Hepatocyte (in vitro differentiated cells): ENCODE measurements at regions not wholly inside any gene's neighbourhood (a gene's known extent, or its start where the extent isn't known, plus 50 kb on each side); places are given as distances from the start of the nearest gene placed in this dataset.
"Not testable (repeated sequence)": the region's sequence is repeated elsewhere in the genome, so short reads cannot be mapped to it uniquely, and the experiment has no call there.

ENCODE experiments used
- DNase-seq: peaks from one replicate; pipeline ENCODE4 v3.0.0-alpha.2; 2016; ENCODE audit warnings: low spot score
- H2AFZ ChIP-seq: fragments of 200-600 bp; sonication (generic); 2 replicates; pipeline ENCODE4 v1.6.0; 2016; ENCODE audit warnings: antibody characterized with exemption, mild to moderate bottlenecking
- H3K27ac ChIP-seq: fragments of 200-600 bp; sonication (generic); 2 replicates; pipeline ENCODE4 v1.5.1; 2016; ENCODE audit warnings: mild to moderate bottlenecking
- H3K27me3 ChIP-seq: fragments of 200-600 bp; sonication (generic); 2 replicates; pipeline ENCODE4 v1.6.1; 2016
- H3K36me3 ChIP-seq: fragments of 200-600 bp; sonication (generic); replicated peaks from 2 replicates; pipeline ENCODE4 v1.5.1; 2016; ENCODE audit warnings: low read depth; ENCODE audit not compliant: insufficient read depth
- H3K4me1 ChIP-seq: fragments of 200-600 bp; sonication (generic); 2 replicates; pipeline ENCODE4 v1.5.1; 2016; ENCODE audit warnings: mild to moderate bottlenecking, moderate library complexity; ENCODE audit not compliant: insufficient read depth
- H3K4me2 ChIP-seq: fragments of 200-600 bp; sonication (generic); 2 replicates; pipeline ENCODE4 v1.6.0; 2016
- H3K4me3 ChIP-seq: fragments of 200-600 bp; sonication (generic); 2 replicates; pipeline ENCODE4 v1.5.1; 2016; ENCODE audit warnings: mild to moderate bottlenecking
- H3K79me2 ChIP-seq: fragments of 200-600 bp; sonication (generic); 2 replicates; pipeline ENCODE4 v1.6.0; 2017; ENCODE audit warnings: mild to moderate bottlenecking
- H3K9me2 ChIP-seq: fragments of 200-600 bp; sonication (generic); replicated peaks from 2 replicates; pipeline ENCODE4 v1.6.0; 2017; ENCODE audit warnings: mild to moderate bottlenecking; ENCODE audit not compliant: insufficient read depth
- H3K9me3 ChIP-seq: fragments of 200-600 bp; sonication (generic); 2 replicates; pipeline ENCODE4 v1.5.1; 2016; ENCODE audit warnings: low read depth, mild to moderate bottlenecking
- H4K20me1 ChIP-seq: fragments of 200-600 bp; sonication (generic); 2 replicates; pipeline ENCODE4 v1.6.0; 2016; ENCODE audit warnings: mild to moderate bottlenecking; ENCODE audit not compliant: insufficient read depth, poor library complexity, severe bottlenecking
- WGBS: methylation state at CpG from one replicate; pipeline ENCODE4 v1.1.6; 2016; ENCODE audit warnings: low lambda C conversion rate; ENCODE audit errors: missing lambda C conversion rate; 5-methylcytosine and 5-hydroxymethylcytosine counted together

DNA sequence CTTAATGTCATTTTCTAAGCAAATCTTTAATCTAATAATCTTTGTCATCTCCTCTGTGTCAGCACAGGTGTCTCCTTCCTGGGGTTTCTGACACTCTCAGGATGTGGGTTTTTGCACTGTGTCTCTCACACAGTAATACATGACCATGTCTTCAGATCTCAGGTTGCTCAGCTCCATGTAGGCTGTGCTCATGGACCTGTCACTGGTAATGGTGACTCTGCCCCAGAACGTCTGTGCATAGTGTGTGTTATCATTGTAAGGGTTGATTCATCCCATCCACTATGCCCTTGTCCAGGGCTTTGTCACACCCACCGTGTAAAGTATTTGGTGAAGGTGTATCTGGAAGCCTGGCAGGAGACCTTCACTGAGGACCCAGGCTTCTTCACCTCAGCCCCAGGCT lies 506.1 kb downstream of the TP53TG3F start:
- not testable (repeated sequence) for H3K27me3 ChIP-seq, DNase-seq, H3K4me2 ChIP-seq, H3K9me2 ChIP-seq, H3K79me2 ChIP-seq, H3K9me3 ChIP-seq, H3K4me3 ChIP-seq, H3K36me3 ChIP-seq, H4K20me1 ChIP-seq, H3K4me1 ChIP-seq, H3K27ac ChIP-seq, H2AFZ ChIP-seq
- WGBS: no CpG with 5 or more reads among the region's 2 CpGs

DNA sequence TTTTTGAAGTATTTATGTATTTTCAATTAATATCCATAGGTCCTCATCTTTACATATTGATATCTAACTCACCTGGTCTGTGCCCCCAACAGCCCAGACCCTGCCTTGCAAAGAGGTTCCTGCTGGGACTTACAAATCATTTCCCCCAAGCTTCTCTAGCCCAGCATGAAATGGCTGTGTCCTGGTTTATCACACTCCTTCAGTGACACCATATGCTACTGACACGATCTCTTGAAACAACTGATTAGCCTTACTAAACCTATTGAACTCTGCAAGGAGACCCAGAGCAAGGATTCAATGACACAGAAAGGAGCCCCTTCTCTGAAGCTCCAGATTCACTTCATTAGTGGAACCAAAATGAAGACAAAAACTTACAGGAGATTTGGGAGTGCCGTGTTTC lies 507.4 kb downstream of the TP53TG3F start:
- H3K27ac ChIP-seq, H3K79me2 ChIP-seq, H3K36me3 ChIP-seq, H3K9me3 ChIP-seq, H3K27me3 ChIP-seq, H3K9me2 ChIP-seq, H3K4me1 ChIP-seq, H3K4me3 ChIP-seq, H2AFZ ChIP-seq, H3K4me2 ChIP-seq, DNase-seq, H4K20me1 ChIP-seq: not testable (repeated sequence)
- 60% methylated on average over 2 of the region's 2 CpGs for WGBS

DNA sequence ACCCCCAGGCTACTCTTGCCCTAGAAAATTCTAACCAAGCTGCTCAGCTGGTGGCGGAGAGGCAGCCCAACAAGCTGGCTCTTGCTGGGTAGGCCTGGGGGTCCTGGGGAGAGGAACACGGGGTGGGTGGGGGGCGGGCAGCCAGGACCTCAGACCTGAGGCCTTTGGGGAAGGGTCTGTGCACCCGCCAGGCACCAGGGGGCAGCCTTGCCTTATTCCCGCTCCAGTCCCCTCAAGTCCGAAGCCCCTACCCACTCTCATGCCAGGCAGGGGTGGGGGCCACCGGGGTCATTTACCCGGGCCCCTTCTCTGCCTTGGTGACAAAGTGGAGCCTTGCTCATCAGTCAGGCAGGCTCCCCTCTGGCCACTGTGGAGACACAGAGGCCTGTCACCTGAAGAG lies 515.1 kb downstream of the TP53TG3F start:
- H3K27me3 ChIP-seq, H3K4me3 ChIP-seq, H4K20me1 ChIP-seq, H2AFZ ChIP-seq, H3K27ac ChIP-seq, H3K4me2 ChIP-seq, H3K9me3 ChIP-seq, H3K36me3 ChIP-seq, H3K9me2 ChIP-seq, H3K4me1 ChIP-seq, DNase-seq, H3K79me2 ChIP-seq: not testable (repeated sequence)
- WGBS: no CpG with 5 or more reads among the region's 8 CpGs

DNA sequence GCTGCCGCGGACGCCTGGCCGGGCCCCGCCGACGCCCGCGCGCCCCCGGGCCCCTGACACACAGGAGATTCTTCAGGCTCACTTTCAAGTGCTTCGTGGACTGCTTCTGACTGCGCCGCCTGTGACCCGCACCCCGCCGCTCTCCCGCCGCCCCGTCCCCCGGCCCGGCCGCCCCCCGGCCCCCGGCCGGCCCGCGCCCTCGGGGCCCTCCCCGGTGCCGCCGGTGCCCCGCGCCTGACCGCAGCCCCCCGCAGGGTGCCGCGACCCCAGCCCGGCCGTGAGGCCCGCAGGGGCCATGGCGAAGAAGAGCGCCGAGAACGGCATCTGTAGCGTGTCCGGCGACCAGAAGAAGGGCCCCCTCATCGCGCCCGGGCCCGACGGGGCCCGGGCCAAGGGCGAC lies 516.3 kb downstream of the TP53TG3F start:
- not testable (repeated sequence) for H3K27me3 ChIP-seq, H3K79me2 ChIP-seq, H3K27ac ChIP-seq, H3K4me3 ChIP-seq, H3K4me1 ChIP-seq, H3K9me2 ChIP-seq, H3K4me2 ChIP-seq, H3K9me3 ChIP-seq, H4K20me1 ChIP-seq, H3K36me3 ChIP-seq, DNase-seq, H2AFZ ChIP-seq
- WGBS: no CpG with 5 or more reads among the region's 55 CpGs

DNA sequence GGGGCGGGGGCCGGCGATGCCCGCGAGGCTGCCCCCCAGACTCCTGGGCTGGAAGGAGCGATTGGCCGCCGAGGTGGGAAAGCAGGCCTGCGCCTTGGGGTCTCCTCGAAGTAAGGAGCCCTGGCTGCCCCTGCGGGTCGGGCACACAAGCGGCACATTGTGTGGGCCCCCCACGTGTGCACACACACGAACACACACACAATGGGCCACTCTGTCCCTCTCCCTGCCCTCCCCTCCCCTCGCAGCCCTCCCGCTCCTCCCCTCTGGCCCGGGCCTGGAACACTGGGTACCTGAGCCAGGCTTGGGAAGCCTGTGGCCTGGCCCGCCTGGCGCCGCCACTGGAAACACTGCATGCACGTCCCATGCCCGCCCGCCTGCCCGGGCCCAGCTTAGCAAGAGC lies 517.1 kb downstream of the TP53TG3F start:
- WGBS: no CpG with 5 or more reads among the region's 25 CpGs
- not testable (repeated sequence) for H2AFZ ChIP-seq, H3K4me2 ChIP-seq, H3K36me3 ChIP-seq, H3K27me3 ChIP-seq, DNase-seq, H4K20me1 ChIP-seq, H3K9me2 ChIP-seq, H3K9me3 ChIP-seq, H3K4me1 ChIP-seq, H3K27ac ChIP-seq, H3K4me3 ChIP-seq, H3K79me2 ChIP-seq

DNA sequence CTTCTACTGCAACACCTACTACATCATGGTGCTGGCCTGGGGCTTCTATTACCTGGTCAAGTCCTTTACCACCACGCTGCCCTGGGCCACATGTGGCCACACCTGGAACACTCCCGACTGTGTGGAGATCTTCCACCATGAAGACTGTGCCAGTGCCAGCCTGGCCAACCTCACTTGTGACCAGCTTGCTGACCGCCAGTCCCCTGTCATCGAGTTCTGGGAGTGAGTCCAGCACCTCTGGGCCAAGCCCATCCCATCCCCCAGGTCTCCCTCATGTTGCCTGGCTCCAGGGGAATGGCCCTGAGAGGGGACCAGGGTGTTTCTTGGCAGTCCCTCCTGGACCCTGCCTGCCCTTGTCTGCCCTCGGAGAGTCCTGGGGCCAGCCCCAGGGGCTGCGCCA lies 519.4 kb downstream of the TP53TG3F start:
- not testable (repeated sequence) for H3K9me3 ChIP-seq, H3K79me2 ChIP-seq

DNA sequence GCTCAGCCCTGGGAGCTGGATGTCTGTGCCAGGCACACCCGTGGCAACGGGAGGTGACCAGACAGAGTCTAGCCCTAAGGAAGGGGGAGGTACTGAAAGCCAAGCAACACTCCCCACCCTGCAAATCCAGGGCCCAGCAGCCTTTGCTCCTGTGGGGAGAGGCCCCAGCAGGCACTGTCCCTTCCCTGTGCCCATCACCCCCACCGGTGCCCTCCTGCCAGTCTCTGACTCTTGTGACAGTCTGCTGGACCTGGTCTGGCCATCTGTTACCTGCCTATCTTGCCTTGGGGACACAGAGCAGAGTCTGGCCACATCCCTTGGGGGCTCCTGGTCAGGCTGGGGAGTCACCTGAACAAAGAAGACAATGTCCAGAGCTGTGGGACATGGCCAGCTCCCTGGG lies 520.2 kb downstream of the TP53TG3F start:
- not testable (repeated sequence) for H4K20me1 ChIP-seq, H2AFZ ChIP-seq, H3K36me3 ChIP-seq, DNase-seq, H3K4me3 ChIP-seq, H3K27me3 ChIP-seq, H3K9me2 ChIP-seq, H3K9me3 ChIP-seq, H3K79me2 ChIP-seq, H3K4me2 ChIP-seq, H3K4me1 ChIP-seq, H3K27ac ChIP-seq
- WGBS: no CpG with 5 or more reads among the region's 3 CpGs

More for the DNA sequence above, 519.4 kb downstream of the TP53TG3F start:
- not testable (repeated sequence) for H3K4me3 ChIP-seq, H3K27me3 ChIP-seq, DNase-seq, H2AFZ ChIP-seq, H3K27ac ChIP-seq, H4K20me1 ChIP-seq, H3K4me2 ChIP-seq, H3K4me1 ChIP-seq, H3K36me3 ChIP-seq, H3K9me2 ChIP-seq
- no CpG with 5 or more reads among the region's 6 CpGs for WGBS

DNA sequence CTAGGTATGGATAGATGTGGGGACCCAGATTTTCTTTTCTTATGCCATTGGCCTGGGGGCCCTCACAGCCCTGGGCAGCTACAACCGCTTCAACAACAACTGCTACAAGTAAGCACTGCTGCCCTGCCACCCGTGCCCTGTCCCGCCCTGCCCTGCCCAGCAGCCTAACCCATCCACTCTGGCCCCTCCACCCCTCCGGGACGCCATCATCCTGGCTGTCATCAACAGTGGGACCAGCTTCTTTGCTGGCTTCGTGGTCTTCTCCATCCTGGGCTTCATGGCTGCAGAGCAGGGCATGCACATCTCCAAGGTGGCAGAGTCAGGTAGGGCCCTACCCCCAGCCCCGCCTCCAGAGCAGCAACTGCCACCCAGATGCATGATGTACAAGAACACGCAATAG lies 521.3 kb downstream of the TP53TG3F start:
- 60% methylated on average over 1 of the region's 8 CpGs for WGBS
- not testable (repeated sequence) for H3K9me3 ChIP-seq

DNA sequence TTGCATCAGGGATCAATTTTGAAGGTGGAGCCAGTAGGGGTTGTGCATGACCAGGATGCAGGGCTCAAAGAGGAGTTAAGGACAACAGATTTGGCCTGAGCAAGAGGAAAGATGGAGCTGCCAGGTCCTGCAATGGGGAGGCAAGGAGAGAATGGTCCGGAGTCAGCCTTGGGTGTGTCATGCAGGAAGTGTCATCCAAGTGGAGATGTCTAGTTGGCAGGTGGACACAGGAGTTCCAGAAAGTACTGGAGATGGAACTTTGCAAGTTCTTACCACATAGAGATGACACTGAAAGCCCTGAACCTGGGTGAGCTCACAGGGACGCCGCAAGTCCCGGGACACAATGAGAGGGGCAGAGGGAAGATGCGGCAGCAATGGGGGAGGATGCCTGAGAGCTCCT lies 525.0 kb downstream of the TP53TG3F start:
- not testable (repeated sequence) for H3K9me3 ChIP-seq, DNase-seq, H3K4me1 ChIP-seq, H3K4me2 ChIP-seq, H3K27ac ChIP-seq, H3K36me3 ChIP-seq, H3K4me3 ChIP-seq, H2AFZ ChIP-seq, H3K79me2 ChIP-seq, H3K27me3 ChIP-seq, H4K20me1 ChIP-seq, H3K9me2 ChIP-seq
- no CpG with 5 or more reads among the region's 5 CpGs for WGBS

More for the DNA sequence above, 521.3 kb downstream of the TP53TG3F start:
- not testable (repeated sequence) for H3K79me2 ChIP-seq, H3K4me3 ChIP-seq, H3K27me3 ChIP-seq, H3K9me2 ChIP-seq, H3K36me3 ChIP-seq, H3K4me1 ChIP-seq, H3K4me2 ChIP-seq, H4K20me1 ChIP-seq, H3K27ac ChIP-seq, DNase-seq, H2AFZ ChIP-seq
